GM18907 (cell line): ENCODE measurements at regions not wholly inside any gene's neighbourhood (a gene's known extent, or its start where the extent isn't known, plus 50 kb on each side); places are given as distances from the start of the nearest gene placed in this dataset.
"Not testable (repeated sequence)": the region's sequence is repeated elsewhere in the genome, so short reads cannot be mapped to it uniquely, and the experiment has no call there.

ENCODE experiments used
- ATAC-seq: cut with Tn5 transposase; IDR thresholded peaks from one replicate; pipeline ENCODE4 v1.9.1; 2021; ENCODE audit warnings: mild to moderate bottlenecking, moderate library complexity; ENCODE audit not compliant: unreplicated experiment

DNA sequence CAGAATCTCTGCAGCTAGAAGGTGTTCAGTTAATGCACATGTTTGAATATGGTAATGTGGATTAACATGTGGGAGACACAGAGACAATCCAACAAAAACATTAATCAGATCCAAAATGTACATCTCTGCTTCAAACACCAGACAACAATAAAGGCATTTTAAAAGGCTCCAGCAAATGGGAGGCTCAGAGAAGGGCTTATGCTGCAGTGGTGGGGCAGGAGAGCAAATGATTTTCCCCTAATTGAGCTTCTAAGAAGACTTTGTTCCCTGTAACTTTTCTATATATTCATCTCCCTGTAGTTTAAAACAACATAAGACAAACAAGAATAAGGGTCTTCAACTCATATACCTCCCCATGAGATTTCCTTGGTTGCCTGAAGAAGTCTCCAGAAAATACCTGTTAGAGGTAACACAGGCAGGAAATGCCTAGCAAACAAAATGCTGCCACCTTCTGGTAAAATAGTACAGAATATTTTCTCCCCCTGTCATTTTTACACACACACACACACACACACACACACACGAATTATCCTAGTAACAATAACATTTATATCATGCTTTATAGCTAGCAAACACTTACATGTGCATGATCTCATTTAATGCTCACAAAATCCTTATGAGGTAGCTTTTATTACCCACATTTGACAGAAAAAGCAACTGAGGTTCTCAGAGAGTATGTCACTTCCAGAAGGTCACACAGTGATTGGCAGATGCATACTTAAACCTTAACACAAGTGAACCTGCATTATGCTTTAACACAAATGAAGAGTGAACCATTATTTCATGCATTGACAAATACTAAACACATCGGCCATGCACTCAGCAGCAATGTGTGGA is 123.4 kb upstream of the MB21D2 start:
- ATAC-seq, result no peak

DNA sequence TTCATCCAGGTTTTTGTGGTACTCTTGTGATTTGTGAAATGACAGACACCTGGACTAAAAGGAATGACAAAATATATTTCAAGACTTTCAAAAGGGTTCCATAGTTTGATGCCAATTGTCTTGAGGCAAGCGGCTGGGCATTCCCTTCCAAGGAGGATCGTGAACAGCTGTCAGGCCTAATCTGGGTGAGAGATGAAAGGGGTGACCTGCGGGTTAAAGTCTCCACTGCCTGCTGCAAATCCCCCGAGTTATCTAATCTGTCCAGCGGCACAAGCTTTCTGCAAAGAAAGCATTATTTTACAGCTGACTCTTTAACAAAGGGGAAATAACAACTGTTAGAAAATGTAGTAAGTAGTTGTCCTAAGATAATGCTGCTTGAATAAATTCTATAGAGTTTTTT is 128.7 kb upstream of the MB21D2 start:
- ATAC-seq, result no peak

DNA sequence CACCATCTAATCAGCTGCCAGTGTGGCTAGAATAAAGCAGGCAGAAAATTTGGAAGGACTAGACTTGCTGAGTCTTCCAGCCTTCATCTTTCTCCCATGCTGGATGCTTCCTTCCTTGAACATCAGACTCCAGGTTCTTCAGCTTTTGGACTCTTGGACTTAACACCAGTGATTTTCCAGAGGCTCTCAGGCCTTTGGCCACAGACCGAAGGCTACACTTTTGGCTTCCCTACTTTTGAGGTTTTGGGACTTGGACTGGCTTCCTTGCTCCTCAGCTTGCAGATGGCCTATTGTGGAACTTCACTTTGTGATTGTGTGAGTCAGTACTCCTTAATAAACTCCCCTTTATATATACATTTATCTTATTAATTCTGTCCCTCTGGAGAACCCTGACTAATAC is 129.8 kb upstream of the MB21D2 start:
- not testable (repeated sequence) for ATAC-seq

DNA sequence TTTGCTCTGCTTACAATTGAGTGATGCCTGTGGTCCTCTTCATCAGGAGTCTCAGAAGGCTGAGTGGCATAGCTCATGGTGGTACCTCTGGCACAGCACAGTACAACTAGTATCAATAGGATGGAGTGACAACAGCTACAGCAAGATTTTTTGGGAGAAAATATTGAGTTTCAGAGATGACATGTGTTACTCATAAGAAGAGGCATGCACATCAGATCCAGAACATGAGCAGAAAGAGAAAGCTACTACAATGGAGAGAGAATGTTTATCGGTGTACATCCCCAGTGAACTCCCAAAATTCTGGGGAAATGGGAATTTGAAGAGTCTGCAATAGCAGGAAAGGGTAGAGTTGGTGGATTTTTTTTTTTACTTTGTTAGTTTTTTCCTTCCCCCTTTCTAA is 130.5 kb upstream of the MB21D2 start:
- no peak for ATAC-seq

DNA sequence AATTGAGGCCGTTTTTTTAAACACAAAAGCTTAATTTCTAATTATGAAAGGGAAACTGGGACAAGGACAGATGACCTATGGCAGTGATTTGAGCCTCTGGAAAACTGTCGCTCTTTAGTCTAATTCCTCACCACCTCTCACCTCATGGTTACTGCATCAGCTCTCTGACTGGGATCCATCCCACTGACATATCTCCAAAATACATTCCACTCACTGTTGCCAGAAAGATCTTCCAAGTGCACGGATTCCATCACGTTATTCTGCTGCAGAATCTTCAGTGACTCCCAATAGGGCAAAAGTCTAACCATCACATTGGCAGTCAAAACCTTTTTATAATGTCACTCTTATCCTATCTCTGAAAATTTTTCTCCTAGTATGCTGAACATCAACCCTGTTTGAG is 132.3 kb upstream of the MB21D2 start:
- ATAC-seq, result no peak

DNA sequence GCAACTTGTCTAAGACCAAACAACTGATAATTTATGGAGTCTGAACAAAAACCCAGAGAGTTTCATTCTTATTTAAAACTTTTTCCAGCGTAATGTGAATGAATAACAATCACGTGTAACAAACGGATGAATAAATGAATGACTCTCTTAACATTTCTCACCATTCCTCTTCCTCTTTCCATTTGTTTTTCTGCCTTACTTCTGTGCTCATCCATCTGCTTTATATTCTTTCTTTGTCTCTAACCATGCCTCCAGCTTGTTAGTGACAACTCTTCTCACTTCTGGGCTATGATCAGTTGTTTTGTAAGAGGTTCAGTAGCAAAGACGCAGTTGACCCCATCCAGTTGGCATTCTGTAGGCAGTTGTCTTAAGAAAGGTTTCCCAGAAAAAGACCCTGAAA is 133.7 kb upstream of the MB21D2 start:
- ATAC-seq, result no peak

DNA sequence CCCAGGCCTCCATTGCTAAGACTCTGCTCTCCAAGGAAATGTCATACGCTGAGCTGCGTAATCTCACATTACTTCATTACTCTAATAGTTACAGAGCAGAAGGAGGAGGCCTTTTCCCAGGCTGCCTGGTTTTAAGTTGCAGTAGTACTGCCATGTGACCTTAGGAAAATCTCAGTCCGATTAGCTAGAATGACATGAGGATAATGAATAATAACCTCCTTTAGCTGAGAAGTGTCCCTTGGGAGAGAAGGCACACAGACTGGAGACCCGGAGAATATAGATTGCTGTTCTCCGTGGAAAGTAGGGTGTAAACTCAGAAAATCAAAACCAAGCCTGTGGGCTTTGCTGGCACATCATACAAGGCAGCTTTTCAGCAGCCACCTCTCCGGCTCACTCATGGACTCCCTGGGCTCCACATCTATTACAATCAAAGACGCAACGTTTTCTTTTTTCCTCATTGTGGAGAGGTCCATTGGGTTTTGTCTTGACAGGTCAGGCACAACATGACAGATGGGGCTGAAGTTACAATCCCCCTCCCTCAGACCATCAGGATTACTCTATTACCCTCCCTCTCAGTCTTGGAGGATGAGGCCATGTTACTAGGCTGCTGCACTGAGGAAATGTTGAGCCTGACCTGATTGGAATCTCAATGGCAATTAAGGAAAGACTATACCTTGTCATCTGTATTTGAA is 134.8 kb upstream of the MB21D2 start:
- ATAC-seq, result no peak

DNA sequence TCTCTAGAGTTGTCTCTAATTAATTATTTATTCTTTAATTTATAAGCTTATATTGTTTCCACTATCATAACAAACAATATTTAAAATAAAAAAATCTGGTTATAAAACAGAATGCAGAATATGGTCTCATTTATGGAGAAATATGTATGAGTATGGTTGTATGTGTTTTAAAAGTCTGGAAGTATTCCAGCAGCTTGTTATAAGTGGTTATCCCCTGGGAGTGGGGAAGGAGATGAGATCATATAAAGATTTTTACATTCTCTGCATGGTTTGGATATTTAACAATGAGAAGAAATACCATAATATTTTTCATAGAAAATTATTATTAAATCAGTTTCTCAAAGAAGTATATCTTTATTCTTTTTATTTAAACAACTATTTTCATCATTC is 135.4 kb upstream of the MB21D2 start:
- ATAC-seq, result no peak

DNA sequence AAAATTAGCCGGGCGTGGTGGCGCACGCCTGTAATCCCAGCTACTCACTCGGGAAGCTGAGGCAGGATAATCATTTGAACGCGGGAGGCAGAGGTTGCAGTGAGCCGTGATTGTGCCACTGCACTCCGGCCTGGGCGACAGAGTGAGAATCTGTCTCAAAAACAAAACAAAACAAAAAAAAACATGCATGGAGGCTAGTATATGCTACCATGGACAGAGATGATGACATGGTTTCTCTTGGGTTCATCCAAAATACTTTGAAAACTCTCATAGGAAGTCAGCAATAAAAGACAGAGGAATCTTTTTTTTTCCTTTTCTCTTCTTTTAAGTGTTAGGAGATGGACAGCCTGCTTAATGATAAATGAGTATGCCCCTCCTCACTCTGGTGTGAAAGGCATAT is 137.7 kb upstream of the MB21D2 start:
- no peak for ATAC-seq

DNA sequence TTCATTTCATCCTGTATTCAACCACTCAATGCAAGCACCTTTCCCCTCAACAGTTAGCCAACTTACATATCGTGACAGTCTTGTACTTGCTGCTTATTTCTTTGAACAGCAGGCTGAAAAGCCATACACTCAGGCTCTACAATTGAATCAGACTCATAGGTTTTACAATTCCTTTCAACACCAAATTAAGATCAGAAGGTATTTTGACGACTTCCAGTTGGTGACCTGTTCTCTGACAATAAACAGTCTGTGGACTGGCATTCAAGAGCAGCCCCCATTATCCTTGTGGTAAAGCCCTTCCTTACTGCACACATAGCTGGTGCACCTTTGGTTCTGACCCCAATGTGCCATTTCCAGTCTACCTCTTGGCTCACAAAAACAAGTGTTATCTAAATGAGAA is 140.0 kb upstream of the MB21D2 start:
- no peak for ATAC-seq

DNA sequence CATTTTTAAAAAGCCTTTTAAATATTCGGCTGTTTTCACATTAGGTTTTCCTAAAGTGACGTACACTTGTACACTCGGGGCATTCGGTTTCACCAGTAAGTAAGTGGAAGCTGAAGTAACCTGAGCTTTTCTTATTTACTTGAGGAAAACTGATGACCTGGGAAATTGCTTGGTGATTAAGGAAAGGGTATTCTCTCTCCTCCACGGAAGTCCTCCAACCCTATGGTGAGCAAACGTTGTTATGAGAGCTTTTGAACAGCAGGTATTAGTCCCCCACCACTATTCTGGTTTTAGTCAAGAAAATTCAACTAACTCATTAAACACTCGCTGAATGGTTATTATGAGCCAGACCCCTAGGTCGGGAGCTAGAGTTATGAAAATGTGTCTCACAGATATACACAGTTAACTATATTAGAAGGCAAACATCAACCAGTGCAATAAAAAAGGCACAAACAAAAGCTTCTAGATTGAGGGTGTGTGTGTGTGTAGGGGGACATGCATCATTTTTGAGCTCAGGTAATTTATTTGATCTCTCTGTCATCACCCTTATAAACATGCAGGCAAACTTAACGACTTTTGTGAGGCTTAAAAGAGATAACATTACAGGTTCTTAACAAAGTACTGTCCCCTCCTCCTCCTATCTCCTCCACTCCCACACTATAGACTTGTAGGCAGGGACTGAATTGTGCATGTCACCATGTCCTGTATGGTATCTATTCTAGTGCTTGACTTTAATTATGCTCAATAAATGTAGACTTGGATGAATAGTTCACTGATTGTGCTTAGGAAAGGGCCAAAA is 143.3 kb upstream of the MB21D2 start:
- ATAC-seq, result no peak

DNA sequence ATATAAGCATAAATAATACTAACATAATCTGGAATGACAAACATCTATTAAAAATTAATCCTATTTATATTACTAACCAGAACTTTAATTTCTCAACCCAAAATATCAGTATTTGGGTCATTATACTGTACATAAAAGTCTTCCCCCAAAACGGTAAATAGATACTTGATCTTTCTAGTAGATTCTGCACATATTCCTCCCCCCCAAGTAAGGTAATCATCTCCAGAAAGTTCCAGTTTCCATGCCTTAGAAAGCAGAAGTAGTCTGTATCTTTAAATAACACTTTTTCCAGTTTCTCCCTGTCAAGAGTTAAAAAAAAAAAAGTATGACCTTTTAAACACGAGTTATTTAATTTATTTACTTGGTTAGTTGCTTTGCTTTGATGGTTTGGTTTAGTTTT is 150.7 kb upstream of the MB21D2 start:
- no peak for ATAC-seq

DNA sequence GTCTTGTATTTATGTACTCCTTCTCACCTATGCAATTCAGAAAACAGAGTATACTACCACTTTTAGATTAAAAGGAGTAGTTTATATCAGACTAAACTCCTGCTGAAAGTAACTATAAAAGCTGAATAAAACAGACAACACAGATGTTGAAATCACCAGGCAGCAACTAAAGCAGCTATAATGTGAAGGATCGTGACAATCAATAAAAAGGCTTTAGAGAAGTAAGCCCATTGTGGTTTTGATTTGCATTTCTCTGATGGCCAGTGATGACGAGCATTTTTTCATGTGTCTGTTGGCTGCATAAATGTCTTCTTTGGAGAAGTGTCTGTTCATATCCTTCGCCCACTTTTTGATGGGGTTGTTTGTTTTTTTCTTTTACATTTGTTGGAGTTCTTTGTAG is 152.1 kb upstream of the MB21D2 start:
- peak; percentile 48 for ATAC-seq

DNA sequence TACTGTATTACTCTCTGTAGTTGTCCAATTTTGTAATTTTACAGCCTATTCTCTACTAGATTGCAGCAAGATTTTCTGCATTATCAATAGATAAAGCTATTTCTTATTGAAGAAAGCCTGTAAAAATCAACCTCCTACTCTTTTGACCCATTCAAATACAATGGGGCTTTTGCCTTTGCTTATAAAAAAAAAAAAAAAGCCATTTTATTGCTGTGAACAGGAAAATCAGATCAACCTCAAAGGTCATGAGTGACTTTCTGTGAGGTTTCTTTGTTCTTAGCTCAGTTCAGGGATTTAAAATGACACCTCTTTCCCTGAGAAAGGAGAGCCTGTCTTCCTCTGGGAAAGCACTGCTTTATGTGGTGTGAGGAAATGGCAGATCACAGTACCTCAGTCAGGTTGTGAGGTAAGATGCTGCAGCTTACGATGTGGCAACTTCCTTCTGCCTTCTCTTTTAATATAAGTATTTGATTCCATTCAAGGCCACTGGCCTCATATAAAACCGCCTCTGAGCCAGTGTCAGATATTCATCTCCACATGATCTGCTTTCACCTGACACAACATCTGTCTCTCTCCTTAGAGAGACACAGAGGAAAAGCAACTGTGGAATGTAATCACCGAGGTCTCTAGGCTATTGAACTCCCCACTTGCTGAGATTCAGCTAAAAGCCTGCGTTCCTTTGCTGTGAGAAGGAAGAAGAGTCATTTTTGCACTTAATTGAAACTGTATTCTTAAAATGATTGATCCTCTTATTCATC is 161.5 kb upstream of the MB21D2 start:
- ATAC-seq, result no peak

DNA sequence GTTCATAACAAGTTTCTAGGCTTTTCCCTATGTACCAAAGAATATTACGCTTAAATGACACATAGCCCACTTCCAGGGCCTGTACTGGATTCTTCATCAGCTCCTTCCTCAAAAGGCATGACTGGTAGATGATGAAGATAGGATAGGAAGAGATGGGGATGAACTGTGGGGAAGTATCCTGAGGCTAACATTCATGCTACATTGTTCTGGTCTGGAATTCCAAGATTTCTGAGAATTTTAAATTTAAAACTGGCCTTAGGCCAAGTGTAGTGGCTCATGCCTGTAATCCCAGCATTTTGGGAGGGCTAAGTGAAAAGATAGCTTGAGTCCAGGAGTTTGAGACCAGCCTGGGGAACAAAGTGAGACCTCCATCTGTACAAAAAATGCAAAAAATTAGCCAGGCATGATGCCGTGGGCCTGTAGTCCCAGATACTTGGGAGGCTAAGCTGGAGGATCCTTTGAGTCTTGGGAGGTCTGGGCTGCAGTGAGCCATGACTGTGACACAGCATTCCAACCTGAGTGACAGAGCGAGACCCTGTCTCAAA is 160.1 kb upstream of the PLAAT1 start:
- ATAC-seq, result no peak

DNA sequence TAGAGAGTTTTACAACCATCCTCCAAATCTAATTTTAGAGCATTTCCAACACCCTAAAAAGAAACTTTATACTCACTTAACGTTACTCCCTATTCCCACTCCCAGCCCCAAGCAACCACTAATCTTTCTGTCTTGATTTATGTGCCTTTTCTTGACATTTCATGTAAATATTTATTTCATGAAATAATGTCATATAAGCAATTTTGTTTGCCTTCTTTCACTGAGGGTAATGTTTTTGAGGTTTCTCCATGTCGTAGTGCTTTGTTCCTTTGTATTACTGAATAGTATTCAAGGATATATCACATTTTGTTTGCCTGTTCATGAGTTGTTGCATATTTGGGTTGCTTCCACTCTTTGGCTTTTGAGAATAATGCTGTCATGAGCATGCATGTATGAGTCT is 155.4 kb upstream of the PLAAT1 start:
- ATAC-seq, result no peak

DNA sequence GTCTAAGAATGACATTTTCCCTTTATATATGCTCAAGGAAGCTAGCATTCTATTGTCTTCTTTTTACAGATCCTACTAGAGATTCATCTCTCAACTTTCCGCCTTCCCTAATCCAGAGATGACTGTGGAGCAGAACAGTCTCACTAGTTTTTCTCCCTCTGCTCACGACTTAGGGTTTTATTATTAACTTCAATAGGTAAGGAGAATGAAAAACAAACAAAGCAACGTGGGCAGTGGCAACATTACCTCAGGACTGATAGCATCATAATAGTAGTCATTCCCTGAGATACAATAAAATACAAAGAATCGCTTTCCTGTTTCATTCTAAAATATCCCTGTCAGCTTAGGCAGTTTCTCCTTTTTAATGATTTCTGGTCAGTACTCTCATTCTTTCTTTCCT is 154.3 kb upstream of the PLAAT1 start:
- ATAC-seq, result no peak

DNA sequence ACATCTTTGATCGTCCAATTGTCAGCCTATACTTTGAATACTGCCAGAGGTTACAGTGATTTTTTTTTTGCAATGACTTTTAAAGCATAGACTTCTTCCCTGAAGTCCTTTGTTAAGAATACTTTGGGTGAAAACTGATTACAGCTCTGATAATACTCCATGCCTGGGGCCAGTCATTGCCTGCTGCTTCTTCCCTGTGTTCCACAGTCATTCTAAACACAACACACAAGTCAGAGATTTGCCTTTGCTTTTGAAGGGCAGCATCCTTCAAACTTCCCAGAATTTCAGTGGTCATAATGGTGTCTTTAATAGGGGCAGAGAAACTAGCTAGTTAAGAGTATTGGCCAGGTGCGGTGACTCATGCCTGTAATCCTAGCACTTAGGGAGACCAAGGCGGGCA is 153.7 kb upstream of the PLAAT1 start:
- no peak for ATAC-seq

DNA sequence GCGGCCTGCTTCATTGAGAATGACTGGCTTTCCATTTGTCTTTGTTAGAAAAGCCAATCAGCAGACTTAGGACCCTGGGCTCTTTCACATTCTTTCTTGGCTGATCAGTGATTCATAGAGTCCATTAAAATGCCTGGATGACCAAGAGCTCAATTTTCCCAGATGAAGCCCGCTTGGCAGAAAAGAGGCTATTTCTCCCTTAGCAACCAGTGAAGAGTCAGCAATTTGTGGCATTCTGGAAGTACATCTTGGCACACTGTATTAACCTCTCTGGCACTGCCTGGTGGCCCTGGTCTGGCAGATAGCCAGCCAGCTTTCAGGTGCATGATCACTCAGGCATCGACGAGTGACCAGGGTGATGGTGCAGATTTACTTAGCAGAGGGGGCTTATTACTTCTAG is 145.7 kb upstream of the PLAAT1 start:
- no peak for ATAC-seq

DNA sequence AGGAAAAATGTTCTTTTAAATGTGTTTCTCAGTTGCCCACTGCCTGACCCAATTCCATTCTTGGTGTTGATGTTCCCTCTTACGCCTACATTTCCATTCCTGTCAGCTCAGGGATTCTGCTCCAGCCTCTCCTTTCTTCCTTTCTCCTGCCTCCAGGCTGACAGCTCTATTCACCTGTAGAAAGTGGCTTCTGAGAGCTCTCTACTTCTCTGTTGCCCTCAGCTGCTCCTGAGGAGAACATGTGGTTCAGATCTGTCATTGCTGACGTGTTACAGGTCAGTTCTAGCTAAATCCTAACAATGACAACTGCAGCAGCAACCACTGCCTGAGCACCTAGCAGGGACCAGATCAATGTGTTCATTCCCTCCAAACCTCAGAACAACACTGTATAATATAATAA is 144.9 kb upstream of the PLAAT1 start:
- no peak for ATAC-seq
